ENCODE measurements at regions not wholly inside any gene's neighbourhood (a gene's known extent, or its start where the extent isn't known, plus 50 kb on each side); places are given as distances from the start of the nearest gene placed in this dataset.

- Histone ChIP-seq H3K4me1 (ENCODE audit: control insufficient read depth, extremely low read depth, insufficient read depth, low read length) (no peaks in the 10 kb centered on the region), H3K27ac (ENCODE audit: insufficient read depth, low read depth, low read length) (no peak overlapping the region), H2AFZ (ENCODE audit: low read depth, low read length) (no peak overlapping the region), H3K9ac (replicated peaks; ENCODE audit: extremely low read depth, insufficient read depth, low read length) (no peak overlapping the region), H3K4me3 (replicated peaks in 1 of 3; ENCODE audit: insufficient read depth in 1 of 3, low read depth in 1 of 3, low read length in 3 of 3) (no peak overlapping the region), H3K27me3 (ENCODE audit: control insufficient read depth in 2 of 2, insufficient read depth in 2 of 2, low read length in 2 of 2) (no peaks in the 10 kb centered on the region), H4K20me1 (replicated peaks; ENCODE audit: control insufficient read depth, extremely low read depth, insufficient read depth, low read length) (no peaks in the 10 kb centered on the region), H3K79me2 (ENCODE audit: control insufficient read depth, insufficient read depth, low read length) (no peaks in the 10 kb centered on the region), H3K9me1 (replicated peaks; ENCODE audit: control insufficient read depth, extremely low read depth, insufficient read depth, low read length) (no peaks in the 10 kb centered on the region), H3K36me3 (ENCODE audit: control insufficient read depth in 2 of 2, extremely low read depth in 1 of 2, insufficient read depth in 2 of 2, low read length in 2 of 2) (no peaks in the 10 kb centered on the region), H3K9me3 (replicated peaks; ENCODE audit: control insufficient read depth, insufficient read depth, low read length) (no peaks in the 10 kb centered on the region), H3K4me2 (ENCODE audit: insufficient read depth, low read length) (no peak overlapping the region)
- FAIRE-seq (peak; percentile 48), DNase-seq (ENCODE audit: low read depth, low spot score) (peak; percentile 56)
- intact Hi-C loops (cut with micrococcal nuclease) (loop anchor here (1.0 kb wide), 2 partner anchors 528 to 542 kb away; partner anchors contain the start of gene RBM19), dilution Hi-C loops (cut with MboI; ENCODE audit: extremely low pct_ligation_motif_present, low sequenced_read_pairs) (no loop called here)
- ChIA-PET CTCF (interaction anchor here (0.6 to 4.3 kb wide), 22 partner anchors 9 to 1409 kb away, joined by 3 to 162 read pairs (median 4); partner anchors contain the start of gene RBM19), POLR2A (no interaction called here)
- no TSS peak for BruUV-seq (replicated peaks)
- no peak for TF ChIP-seq POLR2A (IDR thresholded peaks at IDR 0.05; ENCODE audit: low read depth, low read length)
- TF ChIP-seq CTCF (IDR thresholded peaks at IDR 0.05; ENCODE audit: extremely low read depth in 1 of 2, insufficient read depth in 1 of 2, low read depth in 1 of 2, low read length in 2 of 2), result peak; percentile 63 to 64
These were observed 102.7 kb upstream of the TBX5 start for GRCh38 chr12:114508529-114509129.

- Histone ChIP-seq H3K9me3 (replicated peaks; ENCODE audit: control insufficient read depth, insufficient read depth, low read length) (no peaks in the 10 kb centered on the region), H3K27me3 (ENCODE audit: control insufficient read depth in 2 of 2, insufficient read depth in 2 of 2, low read length in 2 of 2) (no peaks in the 10 kb centered on the region), H2AFZ (ENCODE audit: low read depth, low read length) (no peak overlapping the region), H3K79me2 (ENCODE audit: control insufficient read depth, insufficient read depth, low read length) (no peaks in the 10 kb centered on the region), H3K36me3 (ENCODE audit: control insufficient read depth in 2 of 2, extremely low read depth in 1 of 2, insufficient read depth in 2 of 2, low read length in 2 of 2) (no peaks in the 10 kb centered on the region), H3K9ac (replicated peaks; ENCODE audit: extremely low read depth, insufficient read depth, low read length) (no peak overlapping the region), H3K27ac (ENCODE audit: insufficient read depth, low read depth, low read length) (no peak overlapping the region), H3K4me2 (ENCODE audit: insufficient read depth, low read length) (no peak overlapping the region), H3K9me1 (replicated peaks; ENCODE audit: control insufficient read depth, extremely low read depth, insufficient read depth, low read length) (no peaks in the 10 kb centered on the region), H4K20me1 (replicated peaks; ENCODE audit: control insufficient read depth, extremely low read depth, insufficient read depth, low read length) (no peaks in the 10 kb centered on the region), H3K4me3 (replicated peaks in 1 of 3; ENCODE audit: insufficient read depth in 1 of 3, low read depth in 1 of 3, low read length in 3 of 3) (no peak overlapping the region), H3K4me1 (ENCODE audit: control insufficient read depth, extremely low read depth, insufficient read depth, low read length) (no peaks in the 10 kb centered on the region)
- ChIA-PET CTCF (interaction anchor here (2.3 to 4.3 kb wide), 2 partner anchors 525 to 541 kb away, joined by 27 to 162 read pairs; partner anchors contain the start of gene RBM19), POLR2A (no interaction called here)
- DNase-seq (ENCODE audit: low read depth, low spot score) (no peak), FAIRE-seq (no peak)
- dilution Hi-C loops (cut with MboI; ENCODE audit: extremely low pct_ligation_motif_present, low sequenced_read_pairs) (no loop called here), intact Hi-C loops (cut with micrococcal nuclease) (no loop called here)
- TF ChIP-seq JUN (IDR thresholded peaks at IDR 0.05; ENCODE audit: borderline replicate concordance, insufficient read depth, insufficient read length, low read depth) (no peak), MYC (IDR thresholded peaks at IDR 0.05; ENCODE audit: low read depth, low read length) (no peak), POLR2AphosphoS5 (IDR thresholded peaks at IDR 0.05; ENCODE audit: insufficient read depth, low read depth, low read length) (no peak), POLR2A (IDR thresholded peaks at IDR 0.05; ENCODE audit: low read depth, low read length) (no peak), EZH2 (IDR thresholded peaks at IDR 0.05; ENCODE audit: borderline replicate concordance, low read depth, low read length, severe bottlenecking) (no peak), MAX (IDR thresholded peaks at IDR 0.05; ENCODE audit: insufficient read depth, insufficient read length) (no peak), FOS (IDR thresholded peaks at IDR 0.05; ENCODE audit: borderline replicate concordance, insufficient read depth, low read length) (no peak), CTCF (IDR thresholded peaks at IDR 0.05; ENCODE audit: extremely low read depth in 1 of 2, insufficient read depth in 1 of 2, low read depth in 1 of 2, low read length in 2 of 2) (no peak), GATA2 (IDR thresholded peaks at IDR 0.05; ENCODE audit: insufficient read depth, insufficient read length, low read depth, low read length) (no peak)
- BruUV-seq (replicated peaks), result no TSS peak
These were observed 100.7 kb upstream of the TBX5 start for GRCh38 chr12:114506651-114507050.
